SU-DHL-6 (cell line): ENCODE measurements at regions not wholly inside any gene's neighbourhood (a gene's known extent, or its start where the extent isn't known, plus 50 kb on each side); places are given as distances from the start of the nearest gene placed in this dataset.

Source experiments
- EZH2phosphoT487 ChIP-seq: fragments of 200-600 bp; sonication (generic), shearing (Covaris generic); conservative IDR thresholded peaks from 2 replicates; pipeline ENCODE4 v1.6.1; 2018; ENCODE audit warnings: mild to moderate bottlenecking, antibody characterized with exemption, low read length, moderate library complexity, mixed read lengths
- TF ChIP-seq, protein P1 (sequence below): fragments of 200-600 bp; sonication (generic); IDR thresholded peaks from one replicate; pipeline ENCODE4 v1.5.1; 2017; ENCODE audit warnings: antibody characterized with exemption, mild to moderate bottlenecking, low read length, moderate library complexity; ENCODE audit not compliant: insufficient read depth, poor library complexity, severe bottlenecking

DNA sequence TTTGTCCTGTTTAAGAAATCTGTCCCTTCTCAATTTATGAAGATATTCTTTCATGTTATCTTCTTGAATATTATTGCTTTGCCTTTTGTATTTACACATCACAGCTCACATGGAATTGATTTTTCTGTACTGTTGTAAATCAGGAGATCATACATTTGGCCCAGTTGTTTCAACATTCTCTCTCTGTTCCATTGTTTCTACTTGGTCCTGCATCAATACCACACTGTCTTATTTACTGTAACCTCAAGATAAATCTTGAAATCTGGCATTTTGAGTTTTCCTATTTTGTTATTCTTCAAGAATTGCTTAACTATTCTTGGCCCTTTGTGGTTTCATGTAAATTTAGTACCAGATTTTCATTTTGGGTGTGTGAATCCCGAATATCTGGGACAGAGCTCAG lies 121.7 kb upstream of the CCN2 start:
- TF ChIP-seq, protein P1, sequence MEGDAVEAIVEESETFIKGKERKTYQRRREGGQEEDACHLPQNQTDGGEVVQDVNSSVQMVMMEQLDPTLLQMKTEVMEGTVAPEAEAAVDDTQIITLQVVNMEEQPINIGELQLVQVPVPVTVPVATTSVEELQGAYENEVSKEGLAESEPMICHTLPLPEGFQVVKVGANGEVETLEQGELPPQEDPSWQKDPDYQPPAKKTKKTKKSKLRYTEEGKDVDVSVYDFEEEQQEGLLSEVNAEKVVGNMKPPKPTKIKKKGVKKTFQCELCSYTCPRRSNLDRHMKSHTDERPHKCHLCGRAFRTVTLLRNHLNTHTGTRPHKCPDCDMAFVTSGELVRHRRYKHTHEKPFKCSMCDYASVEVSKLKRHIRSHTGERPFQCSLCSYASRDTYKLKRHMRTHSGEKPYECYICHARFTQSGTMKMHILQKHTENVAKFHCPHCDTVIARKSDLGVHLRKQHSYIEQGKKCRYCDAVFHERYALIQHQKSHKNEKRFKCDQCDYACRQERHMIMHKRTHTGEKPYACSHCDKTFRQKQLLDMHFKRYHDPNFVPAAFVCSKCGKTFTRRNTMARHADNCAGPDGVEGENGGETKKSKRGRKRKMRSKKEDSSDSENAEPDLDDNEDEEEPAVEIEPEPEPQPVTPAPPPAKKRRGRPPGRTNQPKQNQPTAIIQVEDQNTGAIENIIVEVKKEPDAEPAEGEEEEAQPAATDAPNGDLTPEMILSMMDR: no peak
- no peak for TF ChIP-seq EZH2phosphoT487
